GM23338 (cell line): ENCODE measurements at regions not wholly inside any gene's neighbourhood (a gene's known extent, or its start where the extent isn't known, plus 50 kb on each side); places are given as distances from the start of the nearest gene placed in this dataset.

Experiments used
- ATAC-seq: fragments of 200-7000 bp; cut with Tn5 transposase; 3 replicates; pipeline ENCODE4 v1.9.1; 2020
- DNase-seq: peaks from one replicate; pipeline ENCODE4 v3.0.0-alpha.2; 2015; ENCODE audit warnings: low spot score
- H2AFZ ChIP-seq: fragments of 200-600 bp; sonication (generic); 2 replicates; pipeline ENCODE4 v1.8.0; 2016; ENCODE audit warnings: antibody characterized with exemption, mild to moderate bottlenecking, moderate library complexity
- H3F3A ChIP-seq: fragments of 200-600 bp; sonication (generic); replicated peaks from 2 replicates; pipeline ENCODE4 v1.8.0; 2017; ENCODE audit warnings: antibody characterized with exemption, mixed run types, low read depth
- H3K27ac ChIP-seq: fragments of 200-600 bp; sonication (generic); 2 replicates; pipeline ENCODE4 v1.6.1; 2016; ENCODE audit warnings: low read depth
- H3K27me3 ChIP-seq: fragments of 200-600 bp; sonication (generic); 2 replicates; pipeline ENCODE4 v1.8.0; 2016; ENCODE audit warnings: mild to moderate bottlenecking, mixed run types, moderate library complexity; ENCODE audit not compliant: insufficient read depth
- H3K36me3 ChIP-seq: fragments of 200-600 bp; sonication (generic); 2 replicates; pipeline ENCODE4 v1.8.0; 2016; ENCODE audit warnings: mild to moderate bottlenecking; ENCODE audit not compliant: insufficient read depth
- H3K4me1 ChIP-seq: fragments of 200-600 bp; sonication (generic); 2 replicates; pipeline ENCODE4 v1.8.0; 2016; ENCODE audit warnings: mild to moderate bottlenecking, moderate library complexity; ENCODE audit not compliant: insufficient read depth
- H3K4me2 ChIP-seq: fragments of 200-600 bp; sonication (generic); 2 replicates; pipeline ENCODE4 v1.7.1; 2017; ENCODE audit warnings: mixed run types
- H3K4me3 ChIP-seq: fragments of 200-600 bp; sonication (generic); 2 replicates; pipeline ENCODE4 v1.6.1; 2016; ENCODE audit warnings: mixed run types
- H3K79me2 ChIP-seq: fragments of 200-600 bp; sonication (generic); replicated peaks from 2 replicates; pipeline ENCODE4 v1.8.0; 2017; ENCODE audit warnings: mild to moderate bottlenecking; ENCODE audit not compliant: insufficient read depth
- H3K9me2 ChIP-seq: fragments of 200-600 bp; sonication (generic); 2 replicates; pipeline ENCODE4 v1.8.0; 2017; ENCODE audit not compliant: insufficient read depth
- H4K20me1 ChIP-seq: fragments of 200-600 bp; sonication (generic); replicated peaks from 2 replicates; pipeline ENCODE4 v1.8.0; 2017; ENCODE audit warnings: mild to moderate bottlenecking; ENCODE audit not compliant: insufficient read depth
- H3K27ac Mint-ChIP-seq: 2 replicates; pipeline ENCODE4 v1.8.0; 2020; ENCODE audit warnings: inconsistent platforms, mild to moderate bottlenecking, moderate library complexity, mixed read lengths
- H3K27me3 Mint-ChIP-seq: 3 replicates; pipeline ENCODE4 v1.8.0; 2022; ENCODE audit warnings: low read depth, mild to moderate bottlenecking, moderate library complexity, mixed read lengths, inconsistent platforms; ENCODE audit not compliant: insufficient read depth, poor library complexity
- H3K36me3 Mint-ChIP-seq: 3 replicates; pipeline ENCODE4 v1.8.0; 2021; ENCODE audit warnings: low read depth, mild to moderate bottlenecking, inconsistent platforms, moderate library complexity, mixed read lengths
- H3K4me1 Mint-ChIP-seq: 3 replicates; pipeline ENCODE4 v1.8.0; 2020; ENCODE audit warnings: mild to moderate bottlenecking, inconsistent platforms, mixed read lengths
- H3K4me3 Mint-ChIP-seq: 3 replicates; pipeline ENCODE4 v1.8.0; 2021; ENCODE audit warnings: moderate library complexity, mild to moderate bottlenecking, inconsistent platforms, mixed read lengths
- H3K9me3 Mint-ChIP-seq: 3 replicates; pipeline ENCODE4 v1.8.0; 2020; ENCODE audit warnings: moderate library complexity, mild to moderate bottlenecking, inconsistent platforms, mixed read lengths
- CREB1 ChIP-seq: fragments of 250-450 bp; sonication (Bioruptor Pico); IDR thresholded peaks from 2 replicates; pipeline ENCODE4 v1.5.0; 2020; ENCODE audit warnings: low read depth, mild to moderate bottlenecking, moderate library complexity
- CTCF ChIP-seq, 2 experiments: fragments of 200-600 bp in 1 of 2; sonication (generic) in 1 of 2; conservative IDR thresholded peaks; 2 replicates each; pipeline versions ENCODE4 v1.5.1 to v1.6.1; 2016 to 2017; ENCODE audit warnings: antibody characterized with exemption in 2 of 2, low read depth in 2 of 2, mild to moderate bottlenecking in 2 of 2, moderate library complexity in 1 of 2
- EZH2 ChIP-seq: fragments of 200-600 bp; sonication (generic); IDR thresholded peaks from one replicate; pipeline ENCODE4 v1.8.0; 2017; ENCODE audit warnings: antibody characterized with exemption, mild to moderate bottlenecking, low read depth; ENCODE audit not compliant: unreplicated experiment
- EZH2phosphoT487 ChIP-seq: fragments of 200-600 bp; sonication (generic); IDR thresholded peaks from one replicate; pipeline ENCODE4 v1.8.1; 2018; ENCODE audit warnings: antibody characterized with exemption; ENCODE audit not compliant: unreplicated experiment
- JUNB ChIP-seq: IDR thresholded peaks from one replicate; pipeline ENCODE4 v1.6.1; 2016; ENCODE audit warnings: antibody characterized with exemption; ENCODE audit not compliant: unreplicated experiment
- NANOG ChIP-seq: IDR thresholded peaks from 2 replicates; pipeline ENCODE4 v1.6.1; 2016; ENCODE audit warnings: antibody characterized with exemption, borderline replicate concordance
- POLR2AphosphoS5 ChIP-seq: IDR thresholded peaks from 2 replicates; pipeline ENCODE4 v1.6.1; 2016; ENCODE audit warnings: antibody characterized with exemption, low read depth
- STAT1 ChIP-seq: IDR thresholded peaks from one replicate; pipeline ENCODE4 v1.6.1; 2016; ENCODE audit warnings: antibody characterized with exemption; ENCODE audit not compliant: unreplicated experiment
- ZNF114 ChIP-seq: fragments of 250-450 bp; sonication (Bioruptor Pico); IDR thresholded peaks from 2 replicates; pipeline ENCODE4 v1.5.0; 2020; ENCODE audit warnings: mild to moderate bottlenecking, moderate library complexity
- ZNF331 ChIP-seq: fragments of 250-450 bp; sonication (Bioruptor Pico); IDR thresholded peaks from 2 replicates; pipeline ENCODE4 v1.5.0; 2020; ENCODE audit warnings: low read depth, mild to moderate bottlenecking, moderate library complexity
- ZNF462 ChIP-seq: fragments of 250-450 bp; sonication (Bioruptor Pico); IDR thresholded peaks from 2 replicates; pipeline ENCODE4 v1.5.0; 2020; ENCODE audit warnings: mild to moderate bottlenecking, moderate library complexity
- TF ChIP-seq, protein P1 (sequence below): IDR thresholded peaks from one replicate; pipeline ENCODE4 v1.6.1; 2018; ENCODE audit warnings: antibody characterized with exemption; ENCODE audit not compliant: unreplicated experiment
- TF ChIP-seq, protein P2 (sequence below): IDR thresholded peaks from 2 replicates; pipeline ENCODE4 v1.6.1; 2016; ENCODE audit warnings: antibody characterized with exemption

- Histone ChIP-seq H2AFZ (no peak overlapping the region), H3K4me3 (no peak overlapping the region), H3K27ac (no peak overlapping the region), H3K79me2 (no peaks in the 10 kb centered on the region), H3K36me3 (no peaks in the 10 kb centered on the region), H3K27me3 (no peaks in the 10 kb centered on the region), H3K9me2 (0 out of 2 replicates have a peak, but pooled peaks cover 2% of the 10 kb centered on the region), H4K20me1 (no peaks in the 10 kb centered on the region), H3K4me2 (no peak overlapping the region), H3K4me1 (peaks cover 2% of the 10 kb centered on the region; the same call in 1 of the 2 replicates), H3F3A (no peaks in the 10 kb centered on the region)
- Mint-ChIP-seq H3K27me3 (no peaks in the 10 kb centered on the region), H3K27ac (no peak overlapping the region), H3K9me3 (no peaks in the 10 kb centered on the region), H3K36me3 (no peaks in the 10 kb centered on the region), H3K4me3 (no peak overlapping the region), H3K4me1 (peaks cover 2% of the 10 kb centered on the region; the same call in 2 of the 3 replicates)
- ATAC-seq (no peak), DNase-seq (no peak)
- TF ChIP-seq, protein P1, sequence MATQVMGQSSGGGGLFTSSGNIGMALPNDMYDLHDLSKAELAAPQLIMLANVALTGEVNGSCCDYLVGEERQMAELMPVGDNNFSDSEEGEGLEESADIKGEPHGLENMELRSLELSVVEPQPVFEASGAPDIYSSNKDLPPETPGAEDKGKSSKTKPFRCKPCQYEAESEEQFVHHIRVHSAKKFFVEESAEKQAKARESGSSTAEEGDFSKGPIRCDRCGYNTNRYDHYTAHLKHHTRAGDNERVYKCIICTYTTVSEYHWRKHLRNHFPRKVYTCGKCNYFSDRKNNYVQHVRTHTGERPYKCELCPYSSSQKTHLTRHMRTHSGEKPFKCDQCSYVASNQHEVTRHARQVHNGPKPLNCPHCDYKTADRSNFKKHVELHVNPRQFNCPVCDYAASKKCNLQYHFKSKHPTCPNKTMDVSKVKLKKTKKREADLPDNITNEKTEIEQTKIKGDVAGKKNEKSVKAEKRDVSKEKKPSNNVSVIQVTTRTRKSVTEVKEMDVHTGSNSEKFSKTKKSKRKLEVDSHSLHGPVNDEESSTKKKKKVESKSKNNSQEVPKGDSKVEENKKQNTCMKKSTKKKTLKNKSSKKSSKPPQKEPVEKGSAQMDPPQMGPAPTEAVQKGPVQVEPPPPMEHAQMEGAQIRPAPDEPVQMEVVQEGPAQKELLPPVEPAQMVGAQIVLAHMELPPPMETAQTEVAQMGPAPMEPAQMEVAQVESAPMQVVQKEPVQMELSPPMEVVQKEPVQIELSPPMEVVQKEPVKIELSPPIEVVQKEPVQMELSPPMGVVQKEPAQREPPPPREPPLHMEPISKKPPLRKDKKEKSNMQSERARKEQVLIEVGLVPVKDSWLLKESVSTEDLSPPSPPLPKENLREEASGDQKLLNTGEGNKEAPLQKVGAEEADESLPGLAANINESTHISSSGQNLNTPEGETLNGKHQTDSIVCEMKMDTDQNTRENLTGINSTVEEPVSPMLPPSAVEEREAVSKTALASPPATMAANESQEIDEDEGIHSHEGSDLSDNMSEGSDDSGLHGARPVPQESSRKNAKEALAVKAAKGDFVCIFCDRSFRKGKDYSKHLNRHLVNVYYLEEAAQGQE = no peak
- TF ChIP-seq, protein P2, sequence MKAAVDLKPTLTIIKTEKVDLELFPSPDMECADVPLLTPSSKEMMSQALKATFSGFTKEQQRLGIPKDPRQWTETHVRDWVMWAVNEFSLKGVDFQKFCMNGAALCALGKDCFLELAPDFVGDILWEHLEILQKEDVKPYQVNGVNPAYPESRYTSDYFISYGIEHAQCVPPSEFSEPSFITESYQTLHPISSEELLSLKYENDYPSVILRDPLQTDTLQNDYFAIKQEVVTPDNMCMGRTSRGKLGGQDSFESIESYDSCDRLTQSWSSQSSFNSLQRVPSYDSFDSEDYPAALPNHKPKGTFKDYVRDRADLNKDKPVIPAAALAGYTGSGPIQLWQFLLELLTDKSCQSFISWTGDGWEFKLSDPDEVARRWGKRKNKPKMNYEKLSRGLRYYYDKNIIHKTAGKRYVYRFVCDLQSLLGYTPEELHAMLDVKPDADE = no peak
- no peak for TF ChIP-seq ZNF462
- no peak for TF ChIP-seq CTCF (conservative IDR thresholded peaks at IDR 0.05; ENCODE audit: low read depth in 2 of 2)
- no peak for TF ChIP-seq NANOG
- no peak for TF ChIP-seq JUNB
- TF ChIP-seq ZNF331 (CRISPR knock-in tag) = no peak
- TF ChIP-seq STAT1 = no peak
- TF ChIP-seq CREB1 (CRISPR knock-in tag) = no peak
- no peak for TF ChIP-seq EZH2phosphoT487
- no peak for TF ChIP-seq POLR2AphosphoS5
- TF ChIP-seq EZH2 = no peak
- no peak for TF ChIP-seq ZNF114 (CRISPR knock-in tag)
Observed at GRCh38 chr3:107456501-107456900, 66.3 kb upstream of the BBX start.
